ENCODE measurements at regions not wholly inside any gene's neighbourhood (a gene's known extent, or its start where the extent isn't known, plus 50 kb on each side); places are given as distances from the start of the nearest gene placed in this dataset.

DNA sequence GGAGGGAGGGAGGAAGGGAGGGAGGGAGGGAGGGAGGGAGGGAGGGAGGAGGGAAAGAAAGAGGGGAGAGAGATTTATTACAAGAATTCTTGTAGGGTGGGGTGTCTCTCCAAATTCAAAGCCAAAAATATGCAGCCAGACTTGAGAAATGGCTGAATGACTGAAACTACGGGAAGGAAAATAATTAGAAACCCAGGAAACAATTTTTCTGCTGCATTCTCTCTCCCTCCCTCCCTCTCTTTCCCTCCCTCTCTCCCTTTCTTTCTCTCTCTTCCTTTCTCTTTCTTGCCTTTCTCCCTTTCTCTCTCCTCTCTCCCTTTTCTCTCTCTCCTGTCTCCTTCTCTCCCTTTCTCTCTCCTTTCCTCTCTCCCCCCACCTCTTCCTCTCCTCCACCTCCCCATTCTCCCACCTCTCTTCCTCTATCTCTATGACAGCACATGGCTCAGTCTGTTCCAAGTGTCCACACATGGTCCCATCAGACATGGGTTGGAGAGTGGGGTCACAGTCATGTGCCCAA lies 218.7 kb downstream of the C1D start:
- no peak overlapping the region for H3K4me3 ChIP-seq (ENCODE audit: control insufficient read depth, low read depth, low read length)
- TF ChIP-seq, protein P1, sequence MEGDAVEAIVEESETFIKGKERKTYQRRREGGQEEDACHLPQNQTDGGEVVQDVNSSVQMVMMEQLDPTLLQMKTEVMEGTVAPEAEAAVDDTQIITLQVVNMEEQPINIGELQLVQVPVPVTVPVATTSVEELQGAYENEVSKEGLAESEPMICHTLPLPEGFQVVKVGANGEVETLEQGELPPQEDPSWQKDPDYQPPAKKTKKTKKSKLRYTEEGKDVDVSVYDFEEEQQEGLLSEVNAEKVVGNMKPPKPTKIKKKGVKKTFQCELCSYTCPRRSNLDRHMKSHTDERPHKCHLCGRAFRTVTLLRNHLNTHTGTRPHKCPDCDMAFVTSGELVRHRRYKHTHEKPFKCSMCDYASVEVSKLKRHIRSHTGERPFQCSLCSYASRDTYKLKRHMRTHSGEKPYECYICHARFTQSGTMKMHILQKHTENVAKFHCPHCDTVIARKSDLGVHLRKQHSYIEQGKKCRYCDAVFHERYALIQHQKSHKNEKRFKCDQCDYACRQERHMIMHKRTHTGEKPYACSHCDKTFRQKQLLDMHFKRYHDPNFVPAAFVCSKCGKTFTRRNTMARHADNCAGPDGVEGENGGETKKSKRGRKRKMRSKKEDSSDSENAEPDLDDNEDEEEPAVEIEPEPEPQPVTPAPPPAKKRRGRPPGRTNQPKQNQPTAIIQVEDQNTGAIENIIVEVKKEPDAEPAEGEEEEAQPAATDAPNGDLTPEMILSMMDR (IDR thresholded peaks at IDR 0.05; ENCODE audit: control insufficient read depth, insufficient read depth, low read depth, low read length, missing control alignments) = no peak
- DNase-seq (ENCODE audit: low read depth) = no peak

DNA sequence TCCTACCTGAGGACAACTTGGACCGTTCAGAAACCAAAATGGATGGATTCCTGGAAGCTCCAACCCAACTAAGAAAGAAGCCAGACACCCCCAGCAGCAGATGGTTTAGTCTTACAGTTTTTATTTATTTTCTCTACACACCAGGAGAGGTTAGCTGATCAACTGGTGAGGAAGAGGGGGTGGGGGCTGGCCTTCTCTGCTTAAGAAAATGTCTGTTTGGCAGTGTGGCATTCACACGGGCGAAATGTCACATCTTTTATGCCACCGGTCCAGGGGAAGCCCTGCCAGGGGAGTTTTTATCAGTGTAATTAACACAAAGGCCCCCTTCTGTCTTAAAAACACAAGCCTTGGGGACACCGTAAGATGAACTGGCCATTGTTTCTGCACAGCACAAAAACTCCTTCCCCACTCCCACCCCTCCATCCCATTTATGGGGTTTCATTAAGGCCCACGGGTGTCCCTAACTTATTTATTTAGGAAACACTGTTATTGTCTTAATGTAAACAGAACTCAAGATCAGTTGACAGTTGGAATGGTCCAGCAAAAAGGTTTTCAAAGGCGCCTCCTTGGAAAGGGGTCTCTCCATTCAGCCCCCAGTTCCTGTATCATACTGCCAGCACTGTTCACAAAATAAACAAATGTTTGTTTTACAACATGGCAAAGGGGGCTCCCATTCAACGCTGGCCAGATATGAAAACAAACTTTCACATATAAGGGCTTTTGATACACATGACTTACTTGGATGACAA lies 217.0 kb downstream of the C1D start:
- no peak for DNase-seq (ENCODE audit: low read depth)
- H3K4me3 ChIP-seq (ENCODE audit: control insufficient read depth, low read depth, low read length) = no peak overlapping the region
- TF ChIP-seq, protein P1 (IDR thresholded peaks at IDR 0.05; ENCODE audit: control insufficient read depth, insufficient read depth, low read depth, low read length, missing control alignments) = no peak

GRCh38 chr2:67846370-67847070 lies 216.3 kb downstream of the C1D start:
- TF ChIP-seq, protein P1 (IDR thresholded peaks at IDR 0.05; ENCODE audit: control insufficient read depth, insufficient read depth, low read depth, low read length, missing control alignments) = peak; percentile 76
- no peak overlapping the region for H3K4me3 ChIP-seq (ENCODE audit: control insufficient read depth, low read depth, low read length)
- DNase-seq (ENCODE audit: low read depth) = peak; percentile 79

GRCh38 chr2:67848551-67849285 lies 214.1 kb downstream of the C1D start:
- TF ChIP-seq, protein P1 (IDR thresholded peaks at IDR 0.05; ENCODE audit: control insufficient read depth, insufficient read depth, low read depth, low read length, missing control alignments) = no peak
- no peak for DNase-seq (ENCODE audit: low read depth)
- no peak overlapping the region for H3K4me3 ChIP-seq (ENCODE audit: control insufficient read depth, low read depth, low read length)

GRCh38 chr2:67851016-67851415 lies 211.8 kb downstream of the C1D start:
- TF ChIP-seq, protein P1 (IDR thresholded peaks at IDR 0.05; ENCODE audit: control insufficient read depth, insufficient read depth, low read depth, low read length, missing control alignments) = no peak
- no peak for DNase-seq (ENCODE audit: low read depth)
- H3K4me3 ChIP-seq (ENCODE audit: control insufficient read depth, low read depth, low read length) = no peak overlapping the region
